HCT116 (cell line): ENCODE measurements at regions not wholly inside any gene's neighbourhood (a gene's known extent, or its start where the extent isn't known, plus 50 kb on each side); places are given as distances from the start of the nearest gene placed in this dataset.

ENCODE experiments used
- ATAC-seq: fragments of 200-7000 bp; cut with Tn5 transposase; 2 replicates; pipeline ENCODE4 v1.9.1; 2020; ENCODE audit warnings: mild to moderate bottlenecking, moderate library complexity
- BruUV-seq: library from RNA; stranded (reverse); fragments of 400-500 nt; replicated peaks from 2 replicates; lab custom pipeline; 2021; lab: Mats Ljungman, UMichigan
- CTCF ChIA-PET: fragments of 300-600 bp; sonication (Branson Sonifier 250); formaldehyde crosslinking; loops from one replicate; lab custom pipeline; 2021; ENCODE audit warnings: antibody characterized with exemption; lab: Charles Lee
- POLR2A ChIA-PET: fragments of 300-600, 350-600 bp; sonication (Branson Sonifier 250); formaldehyde crosslinking; loops from one replicate; lab custom pipeline; 2021; ENCODE audit warnings: antibody characterized with exemption; lab: Charles Lee
- RAD21 ChIA-PET, 2 experiments: fragments of 300-600 bp; sonication (Branson Sonifier 250); formaldehyde crosslinking; loops; one replicate each; lab custom pipeline; 2023; ENCODE audit warnings: low total read pairs in 2 of 2; ENCODE audit not compliant: uncharacterized antibody in 2 of 2, unreplicated experiment in 2 of 2, low non-redundant PET in 1 of 2; lab: Charles Lee
- DNase-seq: peaks from one replicate; pipeline ENCODE4 v3.0.0-alpha.2; 2010; ENCODE audit warnings: low read depth, low spot score
- H2AFZ ChIP-seq: fragments of 200-600 bp; shearing (Covaris generic), sonication (generic); 2 replicates; pipeline ENCODE4 v1.6.1; 2017; ENCODE audit warnings: low read depth, mixed run types, mixed read lengths, antibody characterized with exemption, low read length; ENCODE audit not compliant: poor library complexity, severe bottlenecking
- H3K27ac ChIP-seq: 2 replicates; pipeline ENCODE4 v1.5.1; 2012; ENCODE audit warnings: low read depth, low read length
- H3K27me3 ChIP-seq: fragments of 200-600 bp; sonication (generic); 2 replicates; pipeline ENCODE4 v1.6.1; 2016; ENCODE audit warnings: mixed run types, low read length, mixed read lengths; ENCODE audit not compliant: insufficient read depth
- H3K36me3 ChIP-seq, 2 experiments: fragments of 200-500 bp in 1 of 2; fragments of 200-600 bp in 1 of 2; sonication (Bioruptor generic) in 1 of 2; sonication (generic) in 1 of 2; 2 replicates each; pipeline versions ENCODE4 v1.5.1 to v1.6.1; 2014 to 2016; ENCODE audit warnings: low read length in 2 of 2, inconsistent platforms in 1 of 2, mixed read lengths in 1 of 2, mixed run types in 1 of 2; ENCODE audit not compliant: insufficient read depth in 2 of 2, control insufficient read depth in 1 of 2
- H3K4me1 ChIP-seq, 2 experiments: fragments of 200-600 bp in 1 of 2; sonication (generic) in 1 of 2; 2 replicates each; pipeline versions ENCODE4 v1.5.1 to v1.6.1; 2012 to 2017; ENCODE audit warnings: low read length in 2 of 2, inconsistent platforms in 1 of 2, mild to moderate bottlenecking in 1 of 2, mixed read lengths in 1 of 2, mixed run types in 1 of 2, moderate library complexity in 1 of 2; ENCODE audit not compliant: insufficient read depth in 2 of 2, control insufficient read depth in 1 of 2
- H3K4me2 ChIP-seq: fragments of 200-600 bp; sonication (generic); 2 replicates; pipeline ENCODE4 v1.6.1; 2017; ENCODE audit warnings: mixed run types, low read length, mixed read lengths
- H3K4me3 ChIP-seq, 2 experiments: fragments of 200-600 bp in 1 of 2; sonication (generic) in 1 of 2; replicated peaks in 1 of 2; 2 replicates each; pipeline ENCODE4 v1.5.1; 2011 to 2016; ENCODE audit warnings: low read length in 2 of 2, control low read depth in 1 of 2, low read depth in 1 of 2, mild to moderate bottlenecking in 1 of 2, mixed read lengths in 1 of 2, mixed run types in 1 of 2
- H3K79me2 ChIP-seq: fragments of 200-600 bp; sonication (generic); 2 replicates; pipeline ENCODE4 v1.6.1; 2017; ENCODE audit warnings: mild to moderate bottlenecking, mixed run types, low read length, moderate library complexity, mixed read lengths; ENCODE audit not compliant: insufficient read depth
- H3K9ac ChIP-seq: fragments of 200-600 bp; sonication (generic); 2 replicates; pipeline ENCODE4 v1.6.1; 2016; ENCODE audit warnings: low read length, mixed read lengths
- H3K9me2 ChIP-seq: fragments of 200-600 bp; sonication (generic), shearing (Covaris generic); 2 replicates; pipeline ENCODE4 v1.6.1; 2017; ENCODE audit warnings: mixed run types, mild to moderate bottlenecking, moderate library complexity; ENCODE audit not compliant: insufficient read depth
- H3K9me3 ChIP-seq, 2 experiments: fragments of 200-500 bp in 1 of 2; fragments of 200-600 bp in 1 of 2; sonication (Bioruptor generic) in 1 of 2; sonication (generic) in 1 of 2; 2 replicates each; pipeline ENCODE4 v1.6.1; 2014 to 2017; ENCODE audit warnings: low read length in 2 of 2, mixed read lengths in 2 of 2, inconsistent platforms in 1 of 2, low read depth in 1 of 2, mild to moderate bottlenecking in 1 of 2, mixed run types in 1 of 2, moderate library complexity in 1 of 2; ENCODE audit not compliant: control insufficient read depth in 1 of 2, insufficient read depth in 1 of 2
- H4K20me1 ChIP-seq: fragments of 200-600 bp; sonication (generic), shearing (Covaris generic); 2 replicates; pipeline ENCODE4 v1.6.1; 2017; ENCODE audit warnings: mixed run types, mild to moderate bottlenecking, moderate library complexity; ENCODE audit not compliant: insufficient read depth
- CBX3 ChIP-seq: IDR thresholded peaks from 2 replicates; pipeline ENCODE4 v1.6.1; 2012; ENCODE audit warnings: low read depth
- CEBPB ChIP-seq: IDR thresholded peaks from 2 replicates; pipeline ENCODE4 v1.6.1; 2012; ENCODE audit warnings: low read depth
- EZH2phosphoT487 ChIP-seq: fragments of 200-600 bp; IDR thresholded peaks from 2 replicates; pipeline ENCODE4 v1.6.1; 2018; ENCODE audit warnings: antibody characterized with exemption, borderline replicate concordance
- POLR2A ChIP-seq: IDR thresholded peaks from 2 replicates; pipeline ENCODE4 v1.7.0; 2011; ENCODE audit warnings: borderline replicate concordance; ENCODE audit not compliant: insufficient read depth, insufficient read length; ENCODE audit errors: extremely low read depth
- RAD21 ChIP-seq: IDR thresholded peaks from 2 replicates; pipeline ENCODE4 v1.6.1; 2012; ENCODE audit warnings: low read depth, mild to moderate bottlenecking
- REST ChIP-seq: IDR thresholded peaks from 2 replicates; pipeline ENCODE4 v1.6.1; 2012; ENCODE audit warnings: low read depth
- SIN3A ChIP-seq: IDR thresholded peaks from 2 replicates; pipeline ENCODE4 v1.6.1; 2012; ENCODE audit warnings: low read depth
- SP1 ChIP-seq: IDR thresholded peaks from 2 replicates; pipeline ENCODE4 v1.6.1; 2012; ENCODE audit warnings: low read depth
- SRF ChIP-seq: IDR thresholded peaks from 2 replicates; pipeline ENCODE4 v1.6.1; 2012; ENCODE audit warnings: low read depth
- ZNF274 ChIP-seq: fragments of 200-500 bp; sonication (Bioruptor generic); IDR thresholded peaks from 2 replicates; pipeline ENCODE4 v1.6.1; 2014; ENCODE audit warnings: mild to moderate bottlenecking, low read depth, low read length, inconsistent platforms
- intact Hi-C: fragments of 100-400 bp; cut with micrococcal nuclease; formaldehyde crosslinking; loops from 2 replicates; pipeline ENCODE4 v1.10.0; 2022
- TF ChIP-seq, protein P1 (sequence below): IDR thresholded peaks from 2 replicates; pipeline ENCODE4 v1.6.1; 2011; ENCODE audit warnings: mild to moderate bottlenecking, low read length, moderate library complexity; ENCODE audit not compliant: insufficient replicate concordance; ENCODE audit errors: extremely low read depth
- TF ChIP-seq, protein P2 (sequence below), 3 experiments: fragments of 200-600 bp in 1 of 3; sonication (generic) in 1 of 3; IDR thresholded peaks in 2 of 3; conservative IDR thresholded peaks in 1 of 3; 2 replicates each; pipeline ENCODE4 v1.5.1; 2012 to 2017; ENCODE audit warnings: low read depth in 2 of 3, low read length in 2 of 3, antibody characterized with exemption in 1 of 3, borderline replicate concordance in 1 of 3, control low read depth in 1 of 3, mild to moderate bottlenecking in 1 of 3, mixed read lengths in 1 of 3, mixed run types in 1 of 3, moderate library complexity in 1 of 3; ENCODE audit not compliant: insufficient read depth in 1 of 3

DNA sequence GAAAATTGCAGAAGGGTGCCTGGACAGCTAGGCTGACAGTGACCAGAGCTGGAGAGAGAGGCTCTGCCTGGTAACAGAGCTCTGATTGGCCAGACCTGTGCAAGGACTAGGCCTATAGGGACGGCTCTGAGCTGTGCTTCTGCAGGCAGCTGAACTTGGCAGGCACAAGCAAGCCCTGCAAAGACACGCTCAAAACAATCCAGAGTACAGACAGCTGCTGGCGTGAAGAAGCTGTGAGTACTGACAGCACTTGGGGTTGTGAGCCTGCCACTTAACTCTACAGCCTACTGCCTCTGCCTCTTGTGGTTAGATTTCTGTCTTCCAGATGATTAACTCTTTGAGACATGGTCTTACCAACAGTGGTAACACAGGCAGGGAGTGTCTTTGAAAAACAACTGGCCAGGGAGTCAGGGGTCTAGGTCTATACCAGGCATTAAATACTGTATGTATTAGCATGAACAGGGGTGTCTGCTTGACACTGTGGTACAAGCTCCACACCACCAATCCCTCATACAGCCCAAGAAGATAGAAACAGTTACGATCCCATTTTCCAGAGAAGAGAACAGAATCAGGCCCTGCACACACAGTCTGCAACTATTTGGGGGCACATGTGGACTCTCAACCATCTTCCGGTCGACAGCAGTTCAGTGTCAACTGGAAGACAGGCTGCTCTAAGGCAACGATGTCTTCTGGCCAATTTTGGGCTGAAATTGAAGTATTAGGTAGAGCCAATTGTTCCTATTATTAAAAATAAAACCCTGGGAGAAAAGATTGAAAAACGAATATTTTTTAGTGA is 568.4 kb downstream of the TNS1 start:
- RAD21 ChIA-PET = no interaction called here
- Histone ChIP-seq H3K4me1 (peaks cover 4% of the 10 kb centered on the region in 2 experiments; a peak in 2 of 4 replicates), H3K27me3 (no peaks in the 10 kb centered on the region; the same call in 1 of the 2 replicates), H3K9me3 (no peaks in the 10 kb centered on the region), H3K79me2 (no peaks in the 10 kb centered on the region), H3K9ac (no peak overlapping the region), H3K27ac (no peak overlapping the region), H3K9me2 (no peaks in the 10 kb centered on the region), H3K36me3 (no peaks in the 10 kb centered on the region), H3K4me2 (peak overlapping the region; percentile 38), H2AFZ (no peak overlapping the region), H4K20me1 (no peaks in the 10 kb centered on the region), H3K4me3 (no peak overlapping the region)
- CTCF ChIA-PET = no interaction called here
- peak; percentile 100 for ATAC-seq
- no TSS peak for BruUV-seq
- POLR2A ChIA-PET = no interaction called here
- intact Hi-C loops = no loop called here
- TF ChIP-seq RAD21 (no peak), SRF (no peak)
- DNase-seq = peak; percentile 45

DNA sequence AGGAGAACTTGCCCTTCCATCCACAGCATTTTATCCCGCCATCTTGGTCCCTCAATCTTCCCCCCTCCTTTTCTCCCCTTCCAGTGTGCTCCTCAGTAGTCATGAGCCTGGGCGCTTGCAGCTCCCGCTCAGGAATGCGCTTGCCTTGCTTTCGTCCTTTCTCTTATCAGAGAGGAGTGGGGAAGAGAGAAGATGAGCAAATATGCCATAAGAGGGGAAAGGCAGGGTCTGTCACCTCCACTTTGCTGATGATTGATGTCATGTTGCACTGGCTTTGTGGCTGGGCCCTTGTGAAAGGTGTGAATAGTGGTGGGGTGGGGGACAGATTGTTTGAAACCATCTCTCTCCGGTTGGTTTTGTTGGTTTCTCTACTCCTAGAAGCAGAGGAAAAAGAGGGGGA is 569.3 kb downstream of the TNS1 start:
- no peaks in the 10 kb centered on the region; the same call in 1 of the 2 replicates for H3K27me3 ChIP-seq
- no peaks in the 10 kb centered on the region for H3K79me2 ChIP-seq
- no peaks in the 10 kb centered on the region for H3K9me3 ChIP-seq
- RAD21 ChIA-PET = no interaction called here
- ATAC-seq (no peak), DNase-seq (no peak)
- POLR2A ChIA-PET = no interaction called here
- H3K36me3 ChIP-seq = no peaks in the 10 kb centered on the region
- intact Hi-C loops = no loop called here
- H3K27ac ChIP-seq = no peak overlapping the region
- H3K9ac ChIP-seq = no peak overlapping the region
- H3K4me2 ChIP-seq = no peak overlapping the region
- no TSS peak for BruUV-seq
- H3K4me3 ChIP-seq = no peak overlapping the region
- no peaks in the 10 kb centered on the region for H4K20me1 ChIP-seq
- CTCF ChIA-PET = no interaction called here
- peaks cover 4% of the 10 kb centered on the region in 2 experiments; a peak in 2 of 4 replicates for H3K4me1 ChIP-seq
- no peaks in the 10 kb centered on the region for H3K9me2 ChIP-seq
- no peak overlapping the region for H2AFZ ChIP-seq
- TF ChIP-seq SP1 = no peak
- no peak for TF ChIP-seq RAD21
- TF ChIP-seq, protein P1, sequence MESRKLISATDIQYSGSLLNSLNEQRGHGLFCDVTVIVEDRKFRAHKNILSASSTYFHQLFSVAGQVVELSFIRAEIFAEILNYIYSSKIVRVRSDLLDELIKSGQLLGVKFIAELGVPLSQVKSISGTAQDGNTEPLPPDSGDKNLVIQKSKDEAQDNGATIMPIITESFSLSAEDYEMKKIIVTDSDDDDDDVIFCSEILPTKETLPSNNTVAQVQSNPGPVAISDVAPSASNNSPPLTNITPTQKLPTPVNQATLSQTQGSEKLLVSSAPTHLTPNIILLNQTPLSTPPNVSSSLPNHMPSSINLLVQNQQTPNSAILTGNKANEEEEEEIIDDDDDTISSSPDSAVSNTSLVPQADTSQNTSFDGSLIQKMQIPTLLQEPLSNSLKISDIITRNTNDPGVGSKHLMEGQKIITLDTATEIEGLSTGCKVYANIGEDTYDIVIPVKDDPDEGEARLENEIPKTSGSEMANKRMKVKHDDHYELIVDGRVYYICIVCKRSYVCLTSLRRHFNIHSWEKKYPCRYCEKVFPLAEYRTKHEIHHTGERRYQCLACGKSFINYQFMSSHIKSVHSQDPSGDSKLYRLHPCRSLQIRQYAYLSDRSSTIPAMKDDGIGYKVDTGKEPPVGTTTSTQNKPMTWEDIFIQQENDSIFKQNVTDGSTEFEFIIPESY = no peak
- no peak for TF ChIP-seq REST
- no peak for TF ChIP-seq POLR2A
- no peak for TF ChIP-seq CEBPB
- no peak for TF ChIP-seq SIN3A
- no peak for TF ChIP-seq ZNF274
- TF ChIP-seq, protein P2, sequence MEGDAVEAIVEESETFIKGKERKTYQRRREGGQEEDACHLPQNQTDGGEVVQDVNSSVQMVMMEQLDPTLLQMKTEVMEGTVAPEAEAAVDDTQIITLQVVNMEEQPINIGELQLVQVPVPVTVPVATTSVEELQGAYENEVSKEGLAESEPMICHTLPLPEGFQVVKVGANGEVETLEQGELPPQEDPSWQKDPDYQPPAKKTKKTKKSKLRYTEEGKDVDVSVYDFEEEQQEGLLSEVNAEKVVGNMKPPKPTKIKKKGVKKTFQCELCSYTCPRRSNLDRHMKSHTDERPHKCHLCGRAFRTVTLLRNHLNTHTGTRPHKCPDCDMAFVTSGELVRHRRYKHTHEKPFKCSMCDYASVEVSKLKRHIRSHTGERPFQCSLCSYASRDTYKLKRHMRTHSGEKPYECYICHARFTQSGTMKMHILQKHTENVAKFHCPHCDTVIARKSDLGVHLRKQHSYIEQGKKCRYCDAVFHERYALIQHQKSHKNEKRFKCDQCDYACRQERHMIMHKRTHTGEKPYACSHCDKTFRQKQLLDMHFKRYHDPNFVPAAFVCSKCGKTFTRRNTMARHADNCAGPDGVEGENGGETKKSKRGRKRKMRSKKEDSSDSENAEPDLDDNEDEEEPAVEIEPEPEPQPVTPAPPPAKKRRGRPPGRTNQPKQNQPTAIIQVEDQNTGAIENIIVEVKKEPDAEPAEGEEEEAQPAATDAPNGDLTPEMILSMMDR (IDR thresholded peaks at IDR 0.05 in 2 of 3, conservative IDR thresholded peaks at IDR 0.05 in 1 of 3; ENCODE audit: borderline replicate concordance in 1 of 3, insufficient read depth in 1 of 3, low read depth in 2 of 3, low read length in 2 of 3) = no peak
- TF ChIP-seq EZH2phosphoT487 = no peak
- TF ChIP-seq CBX3 = no peak
